22Rv1 (cell line): ENCODE measurements at regions not wholly inside any gene's neighbourhood (a gene's known extent, or its start where the extent isn't known, plus 50 kb on each side); places are given as distances from the start of the nearest gene placed in this dataset.

Source experiments
- ZFX ChIP-seq: fragments of 450-650 bp; IDR thresholded peaks from 2 replicates; pipeline ENCODE4 v1.6.1; 2017; ENCODE audit warnings: antibody characterized with exemption, borderline replicate concordance
- TF ChIP-seq, protein P1 (sequence below): fragments of 450-650 bp; IDR thresholded peaks from 2 replicates; pipeline ENCODE4 v1.5.1; 2017; ENCODE audit warnings: mild to moderate bottlenecking

DNA sequence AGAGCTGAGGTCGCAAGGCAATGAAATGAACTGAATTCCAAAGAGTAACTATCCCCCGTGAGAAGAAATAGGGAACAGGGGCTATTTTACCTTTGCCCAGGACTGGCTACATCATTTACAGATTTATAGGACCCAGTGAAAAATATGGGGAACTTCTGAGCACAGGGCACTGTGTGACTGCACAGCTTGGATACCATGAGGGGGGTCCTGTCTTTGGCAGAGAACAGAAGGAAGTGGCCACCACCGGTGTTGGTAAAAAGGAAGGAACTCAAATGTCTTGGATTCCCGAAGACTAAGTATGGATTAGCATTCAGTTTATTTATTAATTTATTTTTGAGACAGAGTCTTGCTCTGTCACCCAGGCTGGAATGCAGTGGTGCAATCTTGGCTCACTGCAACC is 119.6 kb downstream of the B3GNT2 start:
- TF ChIP-seq, protein P1, sequence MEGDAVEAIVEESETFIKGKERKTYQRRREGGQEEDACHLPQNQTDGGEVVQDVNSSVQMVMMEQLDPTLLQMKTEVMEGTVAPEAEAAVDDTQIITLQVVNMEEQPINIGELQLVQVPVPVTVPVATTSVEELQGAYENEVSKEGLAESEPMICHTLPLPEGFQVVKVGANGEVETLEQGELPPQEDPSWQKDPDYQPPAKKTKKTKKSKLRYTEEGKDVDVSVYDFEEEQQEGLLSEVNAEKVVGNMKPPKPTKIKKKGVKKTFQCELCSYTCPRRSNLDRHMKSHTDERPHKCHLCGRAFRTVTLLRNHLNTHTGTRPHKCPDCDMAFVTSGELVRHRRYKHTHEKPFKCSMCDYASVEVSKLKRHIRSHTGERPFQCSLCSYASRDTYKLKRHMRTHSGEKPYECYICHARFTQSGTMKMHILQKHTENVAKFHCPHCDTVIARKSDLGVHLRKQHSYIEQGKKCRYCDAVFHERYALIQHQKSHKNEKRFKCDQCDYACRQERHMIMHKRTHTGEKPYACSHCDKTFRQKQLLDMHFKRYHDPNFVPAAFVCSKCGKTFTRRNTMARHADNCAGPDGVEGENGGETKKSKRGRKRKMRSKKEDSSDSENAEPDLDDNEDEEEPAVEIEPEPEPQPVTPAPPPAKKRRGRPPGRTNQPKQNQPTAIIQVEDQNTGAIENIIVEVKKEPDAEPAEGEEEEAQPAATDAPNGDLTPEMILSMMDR, result no peak
- TF ChIP-seq ZFX, result no peak
